Small intestine (tissue), 7 donors: ENCODE measurements at regions not wholly inside any gene's neighbourhood (a gene's known extent, or its start where the extent isn't known, plus 50 kb on each side); places are given as distances from the start of the nearest gene placed in this dataset.

Experiments used
- DNase-seq, 2 donors: peaks; one replicate each; pipeline versions ENCODE4 v3.0.0 to v3.0.0-alpha.2; 2013
- FAIRE-seq: peaks from 2 replicates; lab custom pipeline; 2012; peaks lifted over from hg19 to GRCh38; lab: Jason Lieb, UNC
- H3K27ac ChIP-seq, 3 donors: one replicate each; pipeline ENCODE4 v1.5.1; 2013; ENCODE audit warnings: low read length in 2 of 3, mild to moderate bottlenecking in 2 of 3, control low read depth in 1 of 3, inconsistent platforms in 1 of 3, low read depth in 1 of 3, moderate library complexity in 1 of 3
- H3K27me3 ChIP-seq, 3 donors: one replicate each; pipeline ENCODE4 v1.6.1; 2013; ENCODE audit warnings: low read length in 3 of 3, inconsistent platforms in 1 of 3; ENCODE audit not compliant: control insufficient read depth in 3 of 3, insufficient read depth in 3 of 3
- H3K36me3 ChIP-seq, 3 donors: one replicate each; pipeline ENCODE4 v1.6.1; 2013; ENCODE audit warnings: low read length in 3 of 3, inconsistent platforms in 1 of 3, low read depth in 1 of 3, mild to moderate bottlenecking in 1 of 3, moderate library complexity in 1 of 3; ENCODE audit not compliant: control insufficient read depth in 3 of 3, insufficient read depth in 2 of 3
- H3K4me1 ChIP-seq, 3 donors: one replicate each; pipeline ENCODE4 v1.6.1; 2013; ENCODE audit warnings: low read length in 2 of 3, inconsistent platforms in 1 of 3, low read depth in 1 of 3, mild to moderate bottlenecking in 1 of 3, moderate library complexity in 1 of 3; ENCODE audit not compliant: control insufficient read depth in 3 of 3, insufficient read depth in 2 of 3
- H3K4me3 ChIP-seq, 3 donors: one replicate each; pipeline ENCODE4 v1.5.1; 2013; ENCODE audit warnings: low read length in 3 of 3, control low read depth in 1 of 3, inconsistent platforms in 1 of 3, low read depth in 1 of 3, mild to moderate bottlenecking in 1 of 3, moderate library complexity in 1 of 3
- H3K9me3 ChIP-seq, 2 donors: one replicate each; pipeline ENCODE4 v1.6.1; 2013; ENCODE audit warnings: low read depth in 1 of 2, low read length in 1 of 2; ENCODE audit not compliant: control insufficient read depth in 2 of 2, insufficient read depth in 1 of 2
- WGBS, 3 donors: extraction: QIAGEN DNeasy Blood & Tissue Kit; methylation state at CpG; one replicate each; pipeline ENCODE4 v1.1.7; 2013; 5-methylcytosine and 5-hydroxymethylcytosine counted together
- donor health status: healthy with polysubstance abuse.
- donor health status: control.
- donor health status: control.
- donor health status: Bipolar disorder and iron deficiency.
- donor health status: healthy.

DNA sequence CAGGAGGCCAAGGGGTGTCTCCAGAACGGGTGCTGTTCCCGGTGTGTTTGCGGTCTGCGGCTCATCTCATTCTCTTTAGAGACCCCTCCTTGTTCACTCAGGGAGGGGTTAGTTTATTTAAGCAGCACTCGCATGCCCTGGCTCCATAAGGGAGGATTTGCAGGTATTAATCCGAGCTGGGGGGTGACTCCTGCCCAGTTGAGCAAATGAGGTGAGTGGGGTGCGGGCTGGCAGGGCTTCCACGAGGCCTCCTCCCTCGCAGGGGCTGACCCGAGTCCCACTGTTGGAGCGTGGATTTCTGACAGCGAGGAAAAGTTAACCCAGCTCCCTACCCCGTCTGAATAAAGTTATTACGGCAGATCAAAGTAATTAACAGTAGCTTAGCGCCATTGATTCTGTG lies 371.8 kb upstream of the SALL3 start:
- H3K27ac ChIP-seq: no peak overlapping the region
- no peak for FAIRE-seq
- 76 to 85% (median 80%) methylated on average over 15 of the region's 15 CpGs for WGBS, 3 donors
- no peaks in the 10 kb centered on the region for H3K27me3 ChIP-seq
- no peak for DNase-seq
- H3K36me3 ChIP-seq: no peaks in the 10 kb centered on the region
- H3K9me3 ChIP-seq: peaks cover 1 to 8% of the 10 kb centered on the region in 2 donors
- no peak overlapping the region for H3K4me3 ChIP-seq
- H3K4me1 ChIP-seq: no peaks in the 10 kb centered on the region

DNA sequence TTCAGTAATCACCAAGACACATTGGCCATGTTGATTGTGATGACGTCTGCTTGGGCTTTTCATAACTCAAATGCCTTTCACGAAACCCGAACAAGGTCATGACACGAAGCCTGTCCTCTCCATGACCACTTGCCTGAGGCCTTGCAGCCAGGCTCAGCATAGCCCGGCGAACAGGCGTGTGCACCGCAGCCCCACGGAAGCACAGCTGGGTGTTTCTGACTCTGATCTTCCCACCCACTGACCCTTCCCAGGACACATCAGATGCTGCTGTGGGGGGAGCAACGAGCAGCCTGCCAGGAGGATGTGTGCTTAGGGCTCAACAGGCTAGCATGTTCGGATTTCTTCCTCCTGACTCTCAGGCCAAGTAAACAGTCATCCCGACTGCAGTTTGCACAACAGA lies 369.4 kb upstream of the SALL3 start:
- H3K36me3 ChIP-seq: no peaks in the 10 kb centered on the region
- no peaks in the 10 kb centered on the region for H3K4me1 ChIP-seq
- DNase-seq (no peak), FAIRE-seq (no peak)
- no peaks in the 10 kb centered on the region for H3K27me3 ChIP-seq
- H3K9me3 ChIP-seq: peaks cover 1 to 6% of the 10 kb centered on the region in 2 donors
- WGBS, 3 donors: 69 to 73% (median 71%) methylated on average over 12 of the region's 12 CpGs
- H3K4me3 ChIP-seq: no peak overlapping the region
- no peak overlapping the region for H3K27ac ChIP-seq

GRCh38 chr18:78611201-78611800 lies 368.3 kb upstream of the SALL3 start:
- H3K27me3 ChIP-seq: no peaks in the 10 kb centered on the region
- H3K9me3 ChIP-seq: peaks cover 1 to 3% of the 10 kb centered on the region in 2 donors
- no peak overlapping the region for H3K27ac ChIP-seq
- WGBS, 3 donors: 83 to 87% (median 84%) methylated on average over 16 of the region's 16 CpGs
- H3K4me1 ChIP-seq: no peaks in the 10 kb centered on the region
- no peak for DNase-seq
- H3K36me3 ChIP-seq: no peaks in the 10 kb centered on the region
- no peak overlapping the region for H3K4me3 ChIP-seq
- FAIRE-seq: no peak

- no peaks in the 10 kb centered on the region for H3K4me1 ChIP-seq
- H3K27me3 ChIP-seq: no peaks in the 10 kb centered on the region
- no peaks in the 10 kb centered on the region for H3K36me3 ChIP-seq
- FAIRE-seq (no peak), DNase-seq (no peak)
- H3K4me3 ChIP-seq: no peak overlapping the region
- WGBS, 3 donors: 84 to 92% (median 88%) methylated on average over 14 of the region's 14 CpGs
- peaks cover 1 to 3% of the 10 kb centered on the region in 2 donors for H3K9me3 ChIP-seq
- no peak overlapping the region for H3K27ac ChIP-seq
Observed at GRCh38 chr18:78611869-78612268, 367.7 kb upstream of the SALL3 start.

DNA sequence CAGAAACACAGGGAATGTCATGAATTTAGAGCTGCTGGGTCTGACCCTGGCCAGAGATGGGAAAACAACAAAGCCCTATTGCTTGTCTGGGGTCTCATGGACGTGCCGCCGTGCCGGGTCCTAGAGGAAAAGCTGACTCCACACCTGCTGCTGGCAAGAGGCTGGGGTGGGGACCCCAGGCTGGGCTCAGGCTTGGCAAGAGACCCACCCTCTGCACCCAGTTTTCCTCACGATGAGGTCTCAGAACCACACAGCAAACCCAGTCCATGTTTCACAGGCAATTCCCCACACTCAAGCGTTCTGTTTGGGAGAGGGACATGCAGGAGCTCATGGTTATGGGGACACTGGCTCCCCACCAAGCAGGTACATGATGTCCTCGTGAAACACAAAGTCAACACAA lies 367.3 kb upstream of the SALL3 start:
- WGBS, 3 donors: 74 to 88% (median 76%) methylated on average over 7 of the region's 7 CpGs
- no peaks in the 10 kb centered on the region for H3K27me3 ChIP-seq
- no peak overlapping the region for H3K27ac ChIP-seq
- no peaks in the 10 kb centered on the region for H3K36me3 ChIP-seq
- no peak overlapping the region for H3K4me3 ChIP-seq
- no peak for DNase-seq
- no peaks in the 10 kb centered on the region for H3K4me1 ChIP-seq
- H3K9me3 ChIP-seq: peaks cover 1 to 3% of the 10 kb centered on the region in 2 donors
- FAIRE-seq: no peak

GRCh38 chr18:78612801-78613200 lies 366.8 kb upstream of the SALL3 start:
- FAIRE-seq: no peak
- WGBS, 3 donors: 51 to 79% (median 73%) methylated on average over 13 of the region's 13 CpGs
- H3K4me1 ChIP-seq: no peaks in the 10 kb centered on the region

DNA sequence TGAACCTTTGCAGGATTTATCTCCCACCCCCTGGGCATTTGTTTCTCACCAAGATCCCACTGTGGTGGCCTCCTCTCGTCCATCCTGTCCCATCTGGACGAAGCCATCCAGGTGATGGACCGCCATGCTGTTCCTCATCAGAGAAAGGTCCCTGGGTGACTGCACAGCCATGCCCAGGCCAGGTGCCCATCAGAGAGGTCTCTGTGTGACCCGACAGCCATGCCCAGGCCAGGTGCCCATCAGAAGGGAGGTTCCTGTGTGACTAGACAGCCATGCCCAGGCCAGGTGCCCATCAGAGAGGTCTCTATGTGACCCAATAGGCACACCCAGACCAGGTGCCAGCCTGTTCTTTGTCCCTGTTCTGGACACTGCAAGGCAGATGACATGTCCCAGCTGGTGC lies 360.9 kb upstream of the SALL3 start:
- Histone ChIP-seq H3K27ac (no peak overlapping the region), H3K9me3 (peaks cover 0 to 15% of the 10 kb centered on the region in 2 donors), H3K4me1 (no peaks in the 10 kb centered on the region), H3K27me3 (no peaks in the 10 kb centered on the region), H3K36me3 (no peaks in the 10 kb centered on the region), H3K4me3 (no peak overlapping the region)
- FAIRE-seq: no peak
- 67 to 90% (median 67%) methylated on average over 4 of the region's 4 CpGs for WGBS, 3 donors
- DNase-seq: no peak

More at GRCh38 chr18:78612801-78613200, 366.8 kb upstream of the SALL3 start:
- Histone ChIP-seq H3K4me3 (no peak overlapping the region), H3K36me3 (no peaks in the 10 kb centered on the region), H3K27ac (no peak overlapping the region), H3K27me3 (no peaks in the 10 kb centered on the region), H3K9me3 (peaks cover under 1 to 1% of the 10 kb centered on the region in 2 donors)
- DNase-seq: no peak

GRCh38 chr18:78619854-78620253 lies 359.8 kb upstream of the SALL3 start:
- no peak overlapping the region for H3K27ac ChIP-seq
- H3K4me1 ChIP-seq: no peaks in the 10 kb centered on the region
- no peak overlapping the region for H3K4me3 ChIP-seq
- no peaks in the 10 kb centered on the region for H3K27me3 ChIP-seq
- no peak for FAIRE-seq
- H3K9me3 ChIP-seq: peaks cover 0 to 15% of the 10 kb centered on the region in 2 donors
- 56 to 78% (median 67%) methylated on average over 13 of the region's 13 CpGs for WGBS, 3 donors
- H3K36me3 ChIP-seq: no peaks in the 10 kb centered on the region
- no peak for DNase-seq

DNA sequence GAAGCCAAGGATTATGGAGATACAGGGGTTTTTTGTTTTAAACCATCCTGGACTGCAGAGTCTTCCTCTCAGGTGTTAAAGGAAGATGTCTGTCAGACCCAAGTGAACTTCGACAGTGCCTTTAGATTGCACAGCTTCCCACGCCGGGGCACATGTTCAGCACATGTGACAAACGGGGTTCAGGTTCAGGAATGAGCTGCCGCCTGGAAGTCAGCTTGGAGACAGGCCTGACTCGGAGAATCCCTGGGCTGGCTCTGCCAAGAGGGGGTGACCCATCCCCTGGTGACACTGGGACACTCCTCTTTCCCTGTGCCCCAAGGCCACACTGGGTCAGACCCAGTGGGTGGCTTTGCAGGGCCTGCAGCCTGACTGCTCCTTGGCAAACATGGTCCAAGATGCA lies 359.3 kb upstream of the SALL3 start:
- no peak for DNase-seq
- Histone ChIP-seq H3K27ac (no peak overlapping the region), H3K36me3 (no peaks in the 10 kb centered on the region), H3K4me3 (no peak overlapping the region), H3K9me3 (peaks cover 0 to 15% of the 10 kb centered on the region in 2 donors), H3K4me1 (no peaks in the 10 kb centered on the region), H3K27me3 (no peaks in the 10 kb centered on the region)
- WGBS, 3 donors: 80 to 89% (median 89%) methylated on average over 6 of the region's 6 CpGs
- FAIRE-seq: no peak
